ENCODE measurements at regions not wholly inside any gene's neighbourhood (a gene's known extent, or its start where the extent isn't known, plus 50 kb on each side); places are given as distances from the start of the nearest gene placed in this dataset.
A peak's percentile ranks its signal among the peaks of the same experiment; 100 is the strongest.
"Not testable (repeated sequence)": the region's sequence is repeated elsewhere in the genome, so short reads cannot be mapped to it uniquely, and the experiment has no call there.

DNA sequence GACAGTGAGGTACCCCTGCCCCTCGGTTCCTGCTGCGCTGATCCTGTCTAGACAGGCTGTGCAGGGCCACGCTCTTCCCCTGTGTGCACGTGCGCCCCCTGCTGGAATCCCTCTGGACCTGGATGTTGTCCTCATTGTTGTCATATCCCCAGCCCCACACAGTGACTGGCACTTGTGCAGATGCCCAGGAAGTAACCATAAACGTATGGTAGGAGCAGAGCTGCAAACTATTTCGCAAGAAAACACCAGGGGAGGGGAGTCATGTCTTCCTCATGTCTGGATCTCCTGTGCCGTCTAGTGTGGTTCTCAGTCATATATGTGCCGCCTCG is 114.7 kb downstream of the CRYBB2 start:
- TF ChIP-seq POLR2A (IDR thresholded peaks at IDR 0.05; ENCODE audit: low read depth, low read length) (no peak), POLR2AphosphoS5 (IDR thresholded peaks at IDR 0.05; ENCODE audit: low read depth, low read length) (no peak), TAF1 (IDR thresholded peaks at IDR 0.05; ENCODE audit: borderline replicate concordance, low read depth, low read length) (no peak)
- no peak for DNase-seq (ENCODE audit: insufficient read length)
- peak; percentile 86 for FAIRE-seq

DNA sequence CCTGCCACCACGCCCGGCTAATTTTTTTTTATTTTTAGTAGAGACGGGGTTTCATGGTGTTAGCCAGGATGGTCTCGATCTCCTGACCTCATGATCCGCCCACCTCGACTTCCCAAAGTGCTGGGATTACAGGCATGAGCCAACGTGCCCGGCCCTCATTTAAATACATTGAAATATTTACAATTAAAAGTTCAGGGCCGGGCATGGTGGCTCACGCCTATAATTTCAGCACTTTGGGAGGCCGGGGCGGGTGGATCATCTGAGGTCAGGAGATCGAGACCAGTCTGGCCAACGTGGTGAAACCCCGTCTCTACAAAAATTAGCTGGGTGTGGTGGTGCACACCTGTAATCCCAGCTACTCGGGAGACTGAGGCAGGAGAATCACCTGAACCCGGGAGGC is 115.2 kb downstream of the CRYBB2 start:
- FAIRE-seq = not testable (repeated sequence)

DNA sequence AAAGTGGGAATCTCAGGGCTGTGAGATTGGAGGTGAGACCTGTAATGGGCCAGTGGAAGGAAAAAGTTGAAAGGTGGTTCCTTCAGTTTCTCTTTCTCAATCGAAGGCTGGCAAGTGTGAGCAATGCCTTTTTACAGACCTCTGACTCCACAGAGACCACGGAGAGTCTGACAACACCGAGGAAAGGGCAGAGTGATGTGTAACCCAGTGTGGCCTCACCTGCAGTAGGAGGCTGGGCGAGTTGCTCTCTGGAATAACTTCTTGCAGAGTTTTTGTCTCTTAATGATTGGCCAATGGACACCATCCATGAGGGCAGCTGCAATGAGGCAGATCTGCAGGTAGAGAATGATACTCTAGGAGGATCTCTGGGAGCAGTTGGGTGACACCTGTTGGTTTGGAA is 115.8 kb downstream of the CRYBB2 start:
- not testable (repeated sequence) for FAIRE-seq; DNase-seq (ENCODE audit: insufficient read length)

More for the DNA sequence above, 115.2 kb downstream of the CRYBB2 start:
- not testable (repeated sequence) for DNase-seq (ENCODE audit: insufficient read length)

DNA sequence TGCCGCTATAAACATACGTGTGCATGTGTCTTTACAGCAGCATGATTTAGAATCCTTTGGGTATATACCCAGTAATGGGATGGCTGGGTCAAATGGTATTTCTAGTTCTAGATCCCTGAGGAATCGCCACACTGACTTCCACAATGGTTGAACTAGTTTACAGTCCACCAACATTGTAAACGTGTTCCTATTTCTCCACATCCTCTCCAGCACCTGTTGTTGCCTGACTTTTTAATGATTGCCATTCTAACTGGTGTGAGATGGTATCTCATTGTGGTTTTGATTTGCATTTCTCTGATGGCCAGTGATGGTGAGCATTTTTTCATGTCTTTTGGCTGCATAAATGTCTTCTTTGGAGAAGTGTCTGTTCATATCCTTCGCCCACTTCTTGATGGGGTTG is 121.1 kb downstream of the CRYBB2 start:
- DNase-seq (ENCODE audit: insufficient read length); FAIRE-seq: not testable (repeated sequence)

DNA sequence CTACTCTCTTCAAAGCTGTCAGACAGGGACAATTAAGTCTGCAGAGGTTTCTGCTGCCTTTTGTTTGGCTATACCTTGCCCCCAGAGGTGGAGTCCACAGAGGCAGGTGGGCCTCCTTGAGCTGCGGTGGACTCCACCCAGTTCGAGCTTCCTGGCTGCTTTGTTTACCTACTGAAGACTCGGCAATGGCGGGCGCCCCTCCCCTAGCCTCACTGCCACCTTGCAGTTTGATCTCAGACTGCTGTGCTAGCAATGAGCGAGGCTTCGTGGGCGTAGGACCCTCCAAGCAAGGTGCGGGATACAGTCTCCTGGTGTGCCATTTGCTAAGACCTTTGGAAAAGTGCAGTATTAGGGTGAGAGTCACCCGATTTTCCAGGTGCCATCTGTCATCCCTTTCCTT is 124.9 kb downstream of the CRYBB2 start:
- FAIRE-seq; DNase-seq (ENCODE audit: insufficient read length): not testable (repeated sequence)

DNA sequence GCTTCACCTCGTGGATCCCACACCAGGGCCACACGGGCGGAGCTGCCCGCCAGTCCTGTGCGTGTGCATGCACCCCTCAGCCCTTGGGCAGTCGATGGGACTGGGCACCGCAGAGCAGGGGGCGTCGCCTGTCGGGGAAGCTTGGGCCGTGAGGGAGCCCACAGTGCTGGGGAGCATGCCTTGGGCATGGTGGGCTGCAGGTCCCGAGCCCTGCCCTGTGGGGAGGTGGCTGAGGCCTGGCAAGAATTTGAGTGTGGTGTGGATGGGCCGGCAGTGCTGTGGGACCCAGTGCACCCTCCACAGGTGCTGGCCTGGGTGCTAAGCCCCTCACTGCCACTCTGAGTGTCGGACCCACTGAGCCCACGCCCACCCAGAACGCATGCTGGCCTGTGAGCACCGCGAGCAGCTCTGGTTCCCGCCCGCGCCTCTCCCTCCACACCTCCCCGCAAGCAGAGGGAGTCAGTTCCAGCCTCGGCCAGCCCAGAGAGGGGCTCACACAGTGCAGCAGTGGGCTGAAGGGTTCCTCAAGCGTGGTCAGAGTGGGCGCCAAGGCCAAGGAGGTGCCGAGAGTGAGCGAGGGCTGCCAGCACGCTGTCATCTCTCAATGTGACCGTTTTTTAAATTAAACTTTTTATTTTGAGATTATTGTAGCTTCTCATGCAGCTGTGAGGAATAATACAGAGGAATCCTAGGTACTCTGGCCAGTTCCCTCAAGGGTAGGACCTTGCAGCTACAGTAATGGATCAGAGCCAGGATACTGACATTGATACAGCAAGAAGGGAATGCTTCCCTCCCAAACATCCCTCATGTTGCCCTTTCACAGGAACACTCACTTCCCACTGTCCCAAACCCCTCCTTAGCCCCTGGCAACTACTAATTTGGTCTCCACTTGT is 127.7 kb downstream of the CRYBB2 start:
- TF ChIP-seq POLR2AphosphoS5 (IDR thresholded peaks at IDR 0.05; ENCODE audit: low read depth, low read length) (no peak), TAF1 (IDR thresholded peaks at IDR 0.05; ENCODE audit: borderline replicate concordance, low read depth, low read length) (no peak), POLR2A (IDR thresholded peaks at IDR 0.05; ENCODE audit: low read depth, low read length) (no peak)
- FAIRE-seq (no peak), DNase-seq (ENCODE audit: insufficient read length) (no peak)

DNA sequence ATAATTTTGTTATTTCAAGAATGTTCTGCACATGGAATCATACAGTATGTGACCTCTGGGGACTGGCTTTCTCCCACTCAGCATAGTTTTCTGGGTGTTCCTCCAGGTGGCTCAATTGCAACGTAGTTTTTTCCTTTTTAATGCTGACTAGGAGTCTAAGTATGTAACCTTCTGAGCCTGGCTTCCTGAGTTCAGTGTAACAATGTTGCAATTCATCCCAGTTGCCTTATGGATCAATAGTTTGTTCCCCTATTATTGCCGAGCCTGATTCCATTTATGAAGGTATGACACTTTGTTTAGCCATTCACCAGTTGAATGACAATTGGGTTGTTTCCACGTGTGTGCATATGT is 128.3 kb downstream of the CRYBB2 start:
- no peak for FAIRE-seq
- no peak for TF ChIP-seq POLR2AphosphoS5 (IDR thresholded peaks at IDR 0.05; ENCODE audit: low read depth, low read length)
- DNase-seq (ENCODE audit: insufficient read length) = no peak

DNA sequence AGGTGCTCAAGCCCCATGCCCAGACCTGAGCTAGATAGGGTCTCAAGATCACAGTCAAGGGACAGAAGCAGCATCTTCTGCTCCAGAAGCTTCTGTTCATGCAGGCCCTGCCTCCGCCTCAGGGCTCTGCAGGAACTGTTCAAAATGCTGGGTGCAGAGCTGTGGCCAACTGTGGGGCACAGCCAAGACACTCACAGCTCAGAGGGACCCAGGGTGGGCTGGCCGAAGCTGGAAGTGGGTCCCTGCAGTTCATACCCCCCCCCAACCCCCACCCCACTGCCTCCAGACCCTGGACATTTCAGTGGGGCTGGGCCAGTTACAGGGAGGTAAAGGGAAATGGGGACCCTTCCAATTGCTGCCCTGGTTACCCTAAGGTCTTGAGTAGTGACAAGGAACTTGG is 129.0 kb downstream of the CRYBB2 start:
- FAIRE-seq (no peak), DNase-seq (ENCODE audit: insufficient read length) (no peak)
- TF ChIP-seq TAF1 (IDR thresholded peaks at IDR 0.05; ENCODE audit: borderline replicate concordance, low read depth, low read length) = no peak
- no peak for TF ChIP-seq POLR2AphosphoS5 (IDR thresholded peaks at IDR 0.05; ENCODE audit: low read depth, low read length)
- TF ChIP-seq POLR2A (IDR thresholded peaks at IDR 0.05; ENCODE audit: low read depth, low read length) = no peak

DNA sequence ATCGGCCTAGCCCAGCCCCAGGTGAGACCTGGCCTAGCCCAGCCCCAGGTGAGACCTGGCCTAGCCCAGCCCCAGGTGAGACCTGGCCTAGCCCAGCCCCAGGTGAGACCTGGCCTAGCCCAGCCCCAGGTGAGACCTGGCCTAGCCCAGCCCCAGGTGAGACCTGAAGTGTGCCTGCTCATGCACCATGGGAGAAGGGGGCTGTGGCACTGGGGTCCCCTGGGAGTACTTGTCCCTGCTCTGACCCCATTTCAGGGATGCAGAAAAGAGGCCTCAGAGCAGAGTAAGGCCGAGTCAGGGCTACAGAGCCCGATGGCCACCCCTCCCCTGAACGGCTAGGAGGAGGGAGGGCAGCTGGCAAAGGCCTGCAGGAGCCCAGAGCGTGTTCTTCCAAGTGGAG is 129.6 kb downstream of the CRYBB2 start:
- not testable (repeated sequence) for DNase-seq (ENCODE audit: insufficient read length); FAIRE-seq

DNA sequence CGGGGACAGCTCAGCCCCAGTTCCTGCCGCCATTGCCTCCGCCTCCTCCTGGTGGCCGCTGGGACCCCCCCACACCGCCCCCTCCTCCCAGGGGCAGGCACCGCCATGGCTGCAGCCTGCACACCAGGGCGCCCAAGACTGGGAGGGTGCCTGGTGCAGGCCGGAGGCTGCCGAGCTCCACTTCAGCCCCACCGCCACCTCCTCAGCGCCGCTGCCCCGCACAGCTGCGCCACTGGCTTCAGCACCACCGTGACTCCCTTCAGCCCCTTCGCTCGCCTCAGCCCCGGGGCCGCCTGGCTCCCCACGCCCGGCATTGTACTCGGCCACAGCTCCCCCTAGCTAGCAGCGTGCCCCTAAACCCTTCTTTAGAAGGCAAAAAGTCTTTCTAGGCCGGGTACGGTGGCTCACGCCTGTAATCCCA is 131.1 kb downstream of the CRYBB2 start:
- DNase-seq (ENCODE audit: insufficient read length) = no peak
- no peak for FAIRE-seq
- no peak for TF ChIP-seq POLR2A (IDR thresholded peaks at IDR 0.05; ENCODE audit: low read depth, low read length)
- no peak for TF ChIP-seq TAF1 (IDR thresholded peaks at IDR 0.05; ENCODE audit: borderline replicate concordance, low read depth, low read length)
- TF ChIP-seq POLR2AphosphoS5 (IDR thresholded peaks at IDR 0.05; ENCODE audit: low read depth, low read length) = no peak

DNA sequence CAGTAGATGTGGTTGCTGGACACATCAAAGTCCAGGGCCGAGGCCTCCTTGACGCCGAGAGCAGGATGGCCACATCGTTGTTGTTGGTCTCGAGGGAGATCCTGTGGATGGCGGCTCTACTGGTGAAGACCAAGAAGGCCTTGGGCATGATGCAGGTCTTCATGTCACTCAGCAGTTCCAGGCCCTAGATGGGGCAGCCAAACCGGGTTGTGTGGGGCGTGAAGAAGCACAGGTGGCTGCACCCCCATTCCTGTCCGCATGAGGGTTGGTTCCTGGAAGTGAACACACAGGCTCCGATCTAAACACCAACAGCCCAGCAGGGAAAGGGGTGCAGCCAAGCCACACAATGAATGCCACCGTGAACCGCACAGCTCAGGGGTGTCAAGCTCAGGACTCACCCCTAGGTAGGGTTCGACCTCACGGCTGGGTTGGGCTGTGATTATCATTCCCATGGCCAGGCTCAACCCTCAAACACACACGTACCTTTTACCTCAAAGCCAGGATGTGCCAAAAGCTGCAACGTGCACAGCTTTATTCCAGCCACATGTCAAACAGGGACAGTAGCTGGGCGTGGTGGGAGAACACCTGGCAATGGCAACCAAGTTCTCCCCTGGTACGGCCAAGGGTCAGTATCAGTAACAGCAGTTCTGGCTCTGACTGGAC is 132.3 kb downstream of the CRYBB2 start:
- no peak for TF ChIP-seq TAF1 (IDR thresholded peaks at IDR 0.05; ENCODE audit: borderline replicate concordance, low read depth, low read length)
- TF ChIP-seq POLR2AphosphoS5 (IDR thresholded peaks at IDR 0.05; ENCODE audit: low read depth, low read length) = no peak
- no peak for TF ChIP-seq POLR2A (IDR thresholded peaks at IDR 0.05; ENCODE audit: low read depth, low read length)
- DNase-seq (ENCODE audit: insufficient read length) (no peak), FAIRE-seq (no peak)

DNA sequence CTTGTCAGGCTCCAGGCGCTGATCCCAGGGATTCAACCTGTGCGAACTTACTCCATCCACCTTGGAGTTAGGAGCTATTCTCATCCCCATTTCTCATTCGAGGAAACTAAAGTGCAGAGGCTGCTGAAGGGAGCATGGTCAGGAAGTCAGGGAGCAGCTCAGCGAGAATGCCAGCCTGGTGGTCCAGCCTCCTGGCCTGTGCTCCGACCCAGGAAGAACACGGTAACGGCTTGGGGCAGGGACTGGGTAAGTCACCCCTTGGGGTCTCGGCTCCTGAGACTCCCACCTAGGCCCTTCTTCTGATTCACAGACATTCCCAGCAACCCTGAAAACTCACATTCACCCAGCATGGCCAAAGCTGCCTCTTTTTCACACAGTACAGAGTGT is 132.8 kb downstream of the CRYBB2 start:
- no peak for TF ChIP-seq POLR2AphosphoS5 (IDR thresholded peaks at IDR 0.05; ENCODE audit: low read depth, low read length)
- no peak for TF ChIP-seq TAF1 (IDR thresholded peaks at IDR 0.05; ENCODE audit: borderline replicate concordance, low read depth, low read length)
- TF ChIP-seq POLR2A (IDR thresholded peaks at IDR 0.05; ENCODE audit: low read depth, low read length) = no peak
- no peak for DNase-seq (ENCODE audit: insufficient read length)
- no peak for FAIRE-seq
